ENCODE measurements at regions not wholly inside any gene's neighbourhood (a gene's known extent, or its start where the extent isn't known, plus 50 kb on each side); places are given as distances from the start of the nearest gene placed in this dataset.

GRCh38 chr9:134233022-134233421 is 68.7 kb upstream of the RNU6ATAC start:
- H3K4me1 ChIP-seq (replicated peaks in 1 of 2; ENCODE audit: control insufficient read depth in 2 of 2, insufficient read depth in 2 of 2, low read length in 2 of 2): peaks cover 0 to 20% of the 10 kb centered on the region in 2 experiments; a peak in 2 of 5 replicates
- H3K4me2 ChIP-seq (ENCODE audit: insufficient read depth, low read length): no peak overlapping the region
- intact Hi-C loops (cut with micrococcal nuclease) (no loop called here), in situ Hi-C loops (cut with MboI) (no loop called here)
- H3K79me2 ChIP-seq (ENCODE audit: control insufficient read depth, insufficient read depth, low read length): no peaks in the 10 kb centered on the region
- peaks cover 9% of the 10 kb centered on the region for H4K20me1 ChIP-seq (replicated peaks; ENCODE audit: control insufficient read depth, insufficient read depth, low read length)
- H3K27me3 ChIP-seq (ENCODE audit: control insufficient read depth in 2 of 2, insufficient read depth in 2 of 2, low read length in 2 of 2): peaks cover 18 to 66% of the 10 kb centered on the region in 2 experiments
- H3K9ac ChIP-seq (ENCODE audit: insufficient read depth in 1 of 2, low read depth in 2 of 2, low read length in 2 of 2): no peak overlapping the region
- WGBS (ENCODE audit: insufficient coverage, low coverage, missing lambda C conversion rate): 1% methylated on average over 15 of the region's 16 CpGs
- no peaks in the 10 kb centered on the region for H3K9me3 ChIP-seq (replicated peaks; ENCODE audit: control insufficient read depth, insufficient read depth, low read depth, low read length)
- ATAC-seq (no peak), FAIRE-seq (no peak), DNase-seq (ENCODE audit: extremely low read depth in 1 of 4, low spot score in 3 of 4) (no peak)
- CTCF ChIA-PET (ENCODE audit: low intra/inter-chr PET ratio): no interaction called here
- no peak overlapping the region for H2AFZ ChIP-seq (ENCODE audit: low read depth, low read length)
- no peak overlapping the region for H3K4me3 ChIP-seq
- peaks cover 7% of the 10 kb centered on the region for H3K9me1 ChIP-seq (ENCODE audit: control insufficient read depth, insufficient read depth, low read length)
- TF ChIP-seq CREB1 (IDR thresholded peaks at IDR 0.05): no peak
- no peak for TF ChIP-seq CREB1 (CRISPR knock-in tag; IDR thresholded peaks at IDR 0.05)
- TF ChIP-seq ZNF589 (CRISPR knock-in tag; IDR thresholded peaks at IDR 0.05; ENCODE audit: low read depth): no peak
- TF ChIP-seq, protein P1, sequence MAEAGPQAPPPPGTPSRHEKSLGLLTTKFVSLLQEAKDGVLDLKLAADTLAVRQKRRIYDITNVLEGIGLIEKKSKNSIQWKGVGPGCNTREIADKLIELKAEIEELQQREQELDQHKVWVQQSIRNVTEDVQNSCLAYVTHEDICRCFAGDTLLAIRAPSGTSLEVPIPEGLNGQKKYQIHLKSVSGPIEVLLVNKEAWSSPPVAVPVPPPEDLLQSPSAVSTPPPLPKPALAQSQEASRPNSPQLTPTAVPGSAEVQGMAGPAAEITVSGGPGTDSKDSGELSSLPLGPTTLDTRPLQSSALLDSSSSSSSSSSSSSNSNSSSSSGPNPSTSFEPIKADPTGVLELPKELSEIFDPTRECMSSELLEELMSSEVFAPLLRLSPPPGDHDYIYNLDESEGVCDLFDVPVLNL (CRISPR knock-in tag; IDR thresholded peaks at IDR 0.05; ENCODE audit: low read depth): no peak
- TF ChIP-seq HBP1 (CRISPR knock-in tag; IDR thresholded peaks at IDR 0.05): no peak
- TF ChIP-seq ZFP1 (CRISPR knock-in tag; IDR thresholded peaks at IDR 0.05): no peak
- no peak for TF ChIP-seq FOXA1 (IDR thresholded peaks at IDR 0.05; ENCODE audit: borderline replicate concordance)
- POLR2A ChIA-PET: interaction anchor here (0.6 kb wide), 1 partner anchor 25 kb away, joined by 3 read pairs; no protein-coding TSS in a partner anchor
- no TSS peak for BruUV-seq (replicated peaks)
- no peak overlapping the region for H3K27ac ChIP-seq (ENCODE audit: extremely low read depth, low read depth, low read length)
- H3K36me3 ChIP-seq (ENCODE audit: control insufficient read depth, insufficient read depth, low read length): no peaks in the 10 kb centered on the region
